ENCODE measurements at regions not wholly inside any gene's neighbourhood (a gene's known extent, or its start where the extent isn't known, plus 50 kb on each side); places are given as distances from the start of the nearest gene placed in this dataset.
A peak's percentile ranks its signal among the peaks of the same experiment; 100 is the strongest.

DNA sequence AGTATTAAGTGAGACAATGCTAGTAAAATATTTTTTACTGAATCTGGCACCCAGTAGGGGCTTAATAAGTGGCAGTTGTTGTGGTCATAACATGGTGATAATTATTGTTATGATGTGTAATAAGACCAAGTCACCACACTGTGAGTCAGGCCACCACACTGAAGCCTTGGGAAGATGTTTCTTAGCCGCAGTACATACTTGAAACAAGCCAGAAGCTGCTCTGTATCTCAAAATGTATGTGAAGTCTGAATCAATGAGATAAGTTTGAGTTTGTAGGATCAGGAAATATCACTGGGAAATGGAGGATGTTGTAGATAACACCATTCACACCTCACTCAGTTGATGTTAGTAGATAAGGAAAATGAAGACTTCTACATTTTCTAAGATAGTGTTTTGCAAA is 51.3 kb upstream of the PTPN3 start:
- in situ Hi-C loops (cut with HindIII; ENCODE audit: low sequenced_read_pairs): no loop called here

DNA sequence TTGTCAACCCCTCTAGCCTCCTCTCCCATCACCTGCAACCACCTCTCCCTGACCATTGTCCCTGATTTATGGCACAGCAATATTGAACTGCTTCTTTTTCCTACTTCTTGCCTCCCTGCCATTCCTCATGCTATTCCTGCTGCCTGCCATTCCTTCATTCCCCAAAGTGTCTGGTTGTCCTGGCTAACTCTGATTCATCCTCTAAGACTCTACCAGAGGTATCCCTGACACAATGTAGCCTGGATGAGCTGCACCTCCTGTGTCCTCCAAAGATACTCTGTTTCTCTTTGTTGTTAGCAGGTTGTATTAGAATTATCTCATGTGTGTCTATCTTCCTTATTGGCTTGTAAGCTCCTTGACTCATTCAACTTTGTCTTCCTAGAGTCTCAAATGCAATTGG is 53.5 kb upstream of the PTPN3 start:
- in situ Hi-C loops (cut with HindIII; ENCODE audit: low sequenced_read_pairs): no loop called here
- DNase-seq (ENCODE audit: low spot score): no peak

More for the DNA sequence above, 51.3 kb upstream of the PTPN3 start:
- no peak for DNase-seq (ENCODE audit: low spot score)

GRCh38 chr9:109555215-109555614 is 57.1 kb upstream of the PTPN3 start:
- DNase-seq (ENCODE audit: low spot score): no peak
- in situ Hi-C loops (cut with HindIII; ENCODE audit: low sequenced_read_pairs): no loop called here

DNA sequence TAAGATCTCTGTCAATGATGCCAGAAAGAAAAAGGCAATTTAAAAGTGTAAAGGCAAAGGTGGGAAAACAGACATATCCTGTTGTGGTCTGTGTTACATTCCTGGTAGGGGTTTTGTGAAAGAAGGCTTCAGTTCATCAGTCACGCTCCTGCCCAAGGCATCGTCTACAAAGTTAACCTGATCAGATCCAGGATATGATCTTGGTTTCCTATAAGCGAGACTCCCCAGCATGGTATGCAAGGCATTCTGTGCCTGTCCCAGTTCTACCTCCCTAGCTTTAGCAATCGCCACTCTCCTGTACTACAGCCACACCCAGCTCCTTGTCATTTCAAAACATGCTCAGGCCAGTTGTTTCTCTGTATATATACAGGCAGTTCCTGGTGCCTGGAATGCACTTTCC is 58.0 kb upstream of the PTPN3 start:
- DNase-seq (ENCODE audit: low spot score): no peak
- in situ Hi-C loops (cut with HindIII; ENCODE audit: low sequenced_read_pairs): no loop called here

DNA sequence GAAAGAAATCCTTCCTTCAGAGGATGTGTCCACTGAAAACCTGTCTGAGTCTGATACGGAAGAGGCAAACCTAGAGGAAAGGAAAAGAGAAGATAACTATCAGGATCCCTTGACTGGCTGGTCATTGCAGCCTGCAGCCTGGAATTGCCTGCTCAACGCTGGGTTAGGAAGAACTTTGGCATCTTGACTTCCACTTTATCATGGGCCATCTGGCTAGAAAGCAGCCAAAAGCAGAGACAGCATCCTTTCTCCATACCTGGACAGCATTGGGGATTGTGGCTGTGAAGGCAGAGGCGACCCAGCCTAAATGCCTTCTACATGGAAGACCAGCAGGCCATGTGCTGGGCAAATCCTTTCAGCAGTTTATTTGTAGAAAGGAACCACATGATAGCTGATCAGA is 58.7 kb upstream of the PTPN3 start:
- in situ Hi-C loops (cut with HindIII; ENCODE audit: low sequenced_read_pairs): no loop called here
- no peak for DNase-seq (ENCODE audit: low spot score)

- in situ Hi-C loops (cut with HindIII; ENCODE audit: low sequenced_read_pairs): no loop called here
- no peak for DNase-seq (ENCODE audit: low spot score)
Observed at GRCh38 chr9:109557481-109557880, 59.4 kb upstream of the PTPN3 start.

DNA sequence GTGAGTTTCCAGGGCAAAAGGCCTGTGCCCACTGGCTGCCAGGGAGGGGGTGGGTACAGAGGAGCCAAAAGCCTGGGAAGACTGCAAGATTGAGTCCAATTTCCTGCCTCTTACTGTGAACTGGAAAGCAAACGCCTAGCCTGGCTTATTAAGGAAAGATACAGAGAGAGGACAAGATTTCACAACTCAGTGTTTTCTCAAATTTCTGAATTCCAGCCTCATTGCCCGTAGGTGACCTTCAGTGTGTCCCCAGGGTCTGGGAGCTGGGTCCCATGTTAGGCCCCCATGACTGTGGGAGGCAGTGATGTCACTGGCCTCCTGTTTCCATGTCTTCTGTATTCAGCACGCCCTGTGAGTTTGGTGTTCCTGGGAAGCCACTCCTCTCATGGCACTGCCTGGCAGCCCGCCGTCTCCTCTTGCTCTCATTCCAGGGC is 60.6 kb upstream of the PTPN3 start:
- in situ Hi-C loops (cut with HindIII; ENCODE audit: low sequenced_read_pairs): no loop called here
- no peak for DNase-seq (ENCODE audit: low spot score)

GRCh38 chr9:109560470-109561132 is 62.5 kb upstream of the PTPN3 start:
- no peak for DNase-seq (ENCODE audit: low spot score)
- in situ Hi-C loops (cut with HindIII; ENCODE audit: low sequenced_read_pairs): no loop called here

DNA sequence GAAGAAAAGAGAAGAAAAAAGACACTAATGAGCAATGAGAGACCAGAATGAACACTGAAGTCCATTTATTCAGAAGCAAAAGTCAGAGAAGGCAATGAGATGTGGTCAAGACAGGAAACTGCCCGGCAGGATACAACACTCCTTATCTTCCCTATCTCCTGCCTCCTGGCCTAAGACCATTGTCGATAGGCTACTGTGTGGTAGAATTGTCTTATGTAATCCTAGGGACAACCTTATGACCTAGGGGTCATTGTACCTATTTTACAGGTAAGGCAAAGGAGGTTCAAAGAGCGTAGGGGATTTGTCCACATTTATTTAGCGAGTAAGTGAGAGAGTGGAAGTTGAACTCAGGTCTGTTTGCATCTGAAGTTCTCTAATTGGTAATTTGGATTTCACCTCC is 63.0 kb upstream of the PTPN3 start:
- in situ Hi-C loops (cut with HindIII; ENCODE audit: low sequenced_read_pairs): no loop called here
- no peak for DNase-seq (ENCODE audit: low spot score)

DNA sequence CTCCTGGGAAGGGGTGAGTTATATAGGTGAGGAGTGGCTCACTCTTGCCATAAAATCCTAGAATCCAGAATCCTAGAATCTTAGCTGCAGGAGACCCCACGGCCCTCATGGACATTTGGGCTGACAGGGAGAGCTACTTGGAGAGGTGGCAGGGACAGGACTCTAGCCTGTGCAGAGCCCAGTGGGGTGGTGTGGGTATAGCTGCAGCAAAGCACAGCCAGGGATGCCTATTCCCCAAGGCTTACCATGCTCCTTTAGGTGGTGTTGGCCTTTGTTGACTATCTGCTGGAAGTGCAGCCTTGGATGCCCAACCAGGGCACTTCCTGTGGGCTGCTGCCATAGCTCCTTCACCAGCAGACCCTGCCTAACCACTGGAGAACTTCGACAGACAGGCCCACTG is 70.0 kb upstream of the PTPN3 start:
- in situ Hi-C loops (cut with HindIII; ENCODE audit: low sequenced_read_pairs): no loop called here
- no peak for DNase-seq (ENCODE audit: low spot score)

GRCh38 chr9:109568568-109569210 is 70.6 kb upstream of the PTPN3 start:
- in situ Hi-C loops (cut with HindIII; ENCODE audit: low sequenced_read_pairs): no loop called here

DNA sequence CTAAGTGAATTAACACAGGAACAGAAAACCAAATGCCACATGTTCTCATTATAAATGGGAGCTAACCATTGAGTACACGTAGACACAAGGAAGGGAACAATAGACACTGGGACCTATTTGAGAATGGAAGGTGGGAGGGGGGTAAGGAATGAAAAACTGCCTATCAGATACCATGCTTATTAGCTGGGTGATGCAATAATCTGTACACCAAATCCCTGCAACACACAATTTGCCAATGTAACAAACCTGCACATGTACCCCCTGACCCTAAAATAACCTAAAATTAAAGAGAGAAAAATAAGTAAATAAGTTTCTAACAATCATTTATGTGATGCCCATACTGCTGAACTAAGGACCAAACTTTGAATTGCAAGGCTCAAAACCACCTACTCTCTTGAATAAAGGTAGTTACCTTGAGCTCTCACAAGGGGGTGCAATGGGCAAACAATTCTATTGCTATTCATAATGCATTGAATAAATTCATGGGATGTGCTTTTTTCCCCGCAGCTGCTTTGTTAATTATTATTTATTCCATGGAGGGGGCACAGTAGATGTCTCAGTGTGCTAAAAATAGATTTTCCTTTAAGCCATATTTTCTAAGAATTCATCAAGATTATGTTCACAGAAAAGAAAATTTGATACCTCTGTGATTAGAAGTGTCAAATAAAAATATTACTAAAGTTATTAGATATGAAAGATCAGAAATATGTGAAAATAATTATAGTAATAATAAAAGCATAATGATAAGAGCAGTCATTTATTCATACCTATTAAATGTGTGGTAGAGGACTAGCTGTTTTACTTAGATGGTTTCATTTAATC is 76.2 kb upstream of the PTPN3 start:
- DNase-seq (ENCODE audit: low spot score): peak; percentile 47
- in situ Hi-C loops (cut with HindIII; ENCODE audit: low sequenced_read_pairs): no loop called here

More at GRCh38 chr9:109568568-109569210, 70.6 kb upstream of the PTPN3 start:
- no peak for DNase-seq (ENCODE audit: low spot score)

GRCh38 chr9:109576762-109577161 is 78.7 kb upstream of the PTPN3 start:
- DNase-seq (ENCODE audit: low spot score): no peak
- in situ Hi-C loops (cut with HindIII; ENCODE audit: low sequenced_read_pairs): no loop called here

GRCh38 chr9:109579191-109579948 is 81.3 kb upstream of the PTPN3 start:
- no peak for DNase-seq (ENCODE audit: low spot score)
- in situ Hi-C loops (cut with HindIII; ENCODE audit: low sequenced_read_pairs): no loop called here

- in situ Hi-C loops (cut with HindIII; ENCODE audit: low sequenced_read_pairs): no loop called here
- no peak for DNase-seq (ENCODE audit: low spot score)
Observed at GRCh38 chr9:109582386-109582785, 84.3 kb upstream of the PTPN3 start.

DNA sequence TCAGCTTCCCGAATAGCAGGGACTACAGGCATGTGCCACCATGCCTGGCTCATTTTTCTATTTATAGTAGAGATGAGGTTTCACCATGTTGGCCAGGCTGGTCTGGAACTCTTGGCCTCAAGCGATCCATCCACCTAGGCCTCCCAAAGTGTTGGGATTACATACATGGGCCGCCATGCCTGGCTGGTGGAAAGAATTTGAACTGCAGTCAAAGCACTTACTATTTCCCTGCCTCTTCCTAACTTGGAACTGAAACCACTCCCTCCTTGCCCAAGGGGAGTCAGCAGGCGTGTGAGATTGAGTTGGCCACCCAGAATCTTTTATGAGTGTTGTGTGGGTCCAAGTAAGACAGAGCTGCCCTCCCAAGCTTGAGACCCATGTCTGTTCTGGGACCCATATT is 86.1 kb upstream of the PTPN3 start:
- no peak for DNase-seq (ENCODE audit: low spot score)
- in situ Hi-C loops (cut with HindIII; ENCODE audit: low sequenced_read_pairs): no loop called here

- no peak for DNase-seq (ENCODE audit: low spot score)
- in situ Hi-C loops (cut with HindIII; ENCODE audit: low sequenced_read_pairs): no loop called here
Observed at GRCh38 chr9:109585796-109586195, 87.7 kb upstream of the PTPN3 start.

- in situ Hi-C loops (cut with HindIII; ENCODE audit: low sequenced_read_pairs): no loop called here
- DNase-seq (ENCODE audit: low spot score): no peak
Observed at GRCh38 chr9:109586993-109587392, 88.9 kb upstream of the PTPN3 start.

GRCh38 chr9:109588415-109588814 is 90.3 kb upstream of the PTPN3 start:
- no peak for DNase-seq (ENCODE audit: low spot score)
- in situ Hi-C loops (cut with HindIII; ENCODE audit: low sequenced_read_pairs): no loop called here

DNA sequence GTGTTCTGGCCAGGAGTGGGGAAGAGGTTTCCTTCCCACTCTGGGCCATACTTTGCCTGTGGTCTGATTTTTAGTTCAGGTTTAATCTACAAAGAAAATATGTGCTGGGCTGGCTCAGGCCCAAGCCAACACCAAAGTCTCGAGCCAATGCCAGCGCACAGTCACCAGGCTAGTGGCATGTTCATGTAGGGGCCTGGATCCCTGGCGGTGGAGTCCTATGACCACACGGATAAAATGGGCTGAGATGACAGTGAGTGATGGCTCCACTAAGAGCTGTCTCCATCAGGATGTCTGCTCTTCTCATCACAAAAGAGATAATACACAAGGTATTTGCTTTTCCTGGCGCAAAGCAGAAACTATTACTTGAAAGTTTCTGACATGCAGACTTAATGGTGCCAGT is 92.9 kb upstream of the PTPN3 start:
- in situ Hi-C loops (cut with HindIII; ENCODE audit: low sequenced_read_pairs): no loop called here
- no peak for DNase-seq (ENCODE audit: low spot score)

Measured in G401 (cell line).